HG03520 (cell line): ENCODE measurements at regions not wholly inside any gene's neighbourhood (a gene's known extent, or its start where the extent isn't known, plus 50 kb on each side); places are given as distances from the start of the nearest gene placed in this dataset.
"Not testable (repeated sequence)": the region's sequence is repeated elsewhere in the genome, so short reads cannot be mapped to it uniquely, and the experiment has no call there.

Experiments
- ATAC-seq: cut with Tn5 transposase; IDR thresholded peaks from one replicate; pipeline ENCODE4 v1.9.1; 2021; ENCODE audit warnings: mild to moderate bottlenecking, moderate library complexity; ENCODE audit not compliant: unreplicated experiment

GRCh38 chr15:58355382-58355971 is 76.3 kb upstream of the LIPC start:
- ATAC-seq, result no peak

DNA sequence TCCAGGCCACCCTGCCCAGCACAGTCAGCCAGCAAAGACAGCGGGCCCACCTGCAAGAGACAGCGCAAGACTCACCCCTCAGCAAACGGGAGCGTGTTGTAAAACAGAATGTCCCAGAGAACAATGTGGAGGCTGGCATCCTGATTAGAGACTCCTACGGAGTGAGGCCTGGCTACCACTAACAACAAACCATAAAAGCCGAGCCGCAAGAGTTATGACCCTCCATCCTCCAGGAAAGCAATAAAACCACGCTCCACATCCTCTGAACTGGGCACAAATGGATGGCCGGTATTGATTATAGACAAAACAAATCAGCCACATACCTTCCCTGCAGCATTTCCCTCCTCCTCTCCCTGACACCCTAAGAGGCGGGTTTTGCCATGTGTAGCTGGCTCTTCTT is 75.8 kb upstream of the LIPC start:
- ATAC-seq, result no peak

DNA sequence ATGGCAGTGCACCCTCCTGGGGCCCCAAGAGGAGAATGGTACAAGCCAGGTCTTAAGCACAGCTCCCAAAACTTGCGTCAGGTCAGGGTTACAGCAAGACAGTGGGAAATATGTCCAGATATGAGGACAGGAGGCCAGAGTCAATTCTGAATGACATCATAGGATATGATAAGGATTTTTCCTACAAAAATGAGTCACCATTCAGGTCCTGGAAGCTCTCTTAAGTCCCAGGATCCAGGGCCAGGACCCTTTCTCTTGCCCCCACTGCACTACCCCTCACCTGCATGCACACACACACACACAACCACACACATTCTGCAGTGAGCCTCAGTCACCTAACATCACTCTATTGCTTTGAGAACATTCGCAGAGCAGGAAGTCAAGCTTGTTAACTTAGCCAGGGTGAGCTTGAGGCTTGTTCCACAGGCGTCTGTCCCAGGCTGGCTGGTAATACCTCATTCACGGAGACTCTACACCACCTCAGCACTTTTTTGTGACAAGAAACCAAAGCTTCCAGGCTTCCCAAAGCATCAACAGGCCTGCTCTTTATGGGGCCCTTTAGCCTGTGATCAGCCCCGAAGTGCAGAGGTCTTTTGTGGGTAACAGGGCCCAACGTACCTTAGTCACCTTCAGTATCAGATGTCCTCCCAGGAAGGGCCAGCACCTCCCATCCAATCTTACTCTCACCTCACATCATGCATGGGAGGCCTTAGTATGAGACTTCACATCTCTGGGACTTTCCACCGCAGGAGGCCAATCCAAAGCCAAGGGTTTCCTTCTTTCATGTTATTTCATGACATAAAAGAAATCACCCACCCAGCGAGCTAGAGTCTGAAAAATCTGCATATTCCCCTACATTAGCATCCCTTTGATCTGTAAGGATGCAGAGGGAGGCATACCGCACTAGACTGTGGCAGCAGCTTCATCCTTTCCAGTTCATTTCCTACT is 74.0 kb upstream of the LIPC start:
- ATAC-seq, result no peak

DNA sequence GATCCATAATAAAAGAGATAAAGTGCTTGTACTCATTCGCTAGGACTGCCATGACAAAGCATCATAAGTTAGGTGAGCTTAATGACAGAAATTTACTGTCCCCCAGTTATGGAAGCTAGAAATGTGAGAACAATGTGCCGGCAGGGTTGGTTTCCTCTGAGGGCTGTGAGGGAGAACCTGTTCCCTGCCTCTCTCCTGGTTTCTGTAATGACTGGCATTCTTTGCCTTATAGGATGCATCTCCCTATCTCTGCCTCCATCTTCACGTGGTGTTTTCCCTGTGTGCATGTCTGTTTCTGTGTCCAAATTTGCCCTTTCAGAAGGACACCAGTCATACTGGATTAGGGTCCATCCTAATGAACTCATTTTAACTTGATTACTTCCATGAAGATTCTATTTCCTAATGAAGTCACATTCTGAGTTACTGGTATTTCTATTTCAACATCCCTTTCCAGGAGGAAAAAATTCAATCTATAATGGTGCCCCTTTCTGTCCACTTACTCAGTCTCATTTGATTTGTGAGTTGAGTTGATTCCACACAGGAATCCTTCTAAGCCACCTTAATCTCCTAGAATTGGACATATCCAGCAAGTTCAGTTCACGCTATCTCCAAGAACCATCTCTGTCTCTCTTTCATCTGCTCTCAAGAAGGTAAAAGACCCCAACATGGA is 71.2 kb upstream of the LIPC start:
- no peak for ATAC-seq

DNA sequence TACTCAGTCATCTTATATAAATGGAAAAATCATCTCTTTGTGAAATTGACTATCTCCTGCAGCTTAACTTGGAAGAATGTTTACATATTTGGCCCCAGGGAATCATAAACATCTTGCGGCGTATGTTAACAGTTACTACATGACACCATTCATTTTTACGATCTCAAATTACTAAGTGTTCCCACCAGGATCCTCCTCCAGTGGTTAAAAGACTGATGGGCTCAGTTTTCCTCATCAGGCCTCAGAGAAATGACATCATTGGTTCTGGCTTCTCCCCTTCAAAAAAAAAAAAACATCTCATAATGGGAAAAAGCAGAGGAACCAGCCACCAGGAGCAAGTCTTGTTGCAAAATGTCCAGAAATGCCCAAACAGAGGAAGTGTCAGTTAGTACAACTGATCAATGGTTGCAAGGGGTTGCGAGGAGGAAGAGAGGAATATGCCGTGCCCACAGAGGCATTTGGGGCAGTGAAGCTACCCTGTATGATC is 70.5 kb upstream of the LIPC start:
- ATAC-seq, result no peak

- ATAC-seq, result no peak
These were observed 69.4 kb upstream of the LIPC start for GRCh38 chr15:58362262-58362922.

GRCh38 chr15:58363118-58363517 is 68.7 kb upstream of the LIPC start:
- ATAC-seq, result not testable (repeated sequence)

DNA sequence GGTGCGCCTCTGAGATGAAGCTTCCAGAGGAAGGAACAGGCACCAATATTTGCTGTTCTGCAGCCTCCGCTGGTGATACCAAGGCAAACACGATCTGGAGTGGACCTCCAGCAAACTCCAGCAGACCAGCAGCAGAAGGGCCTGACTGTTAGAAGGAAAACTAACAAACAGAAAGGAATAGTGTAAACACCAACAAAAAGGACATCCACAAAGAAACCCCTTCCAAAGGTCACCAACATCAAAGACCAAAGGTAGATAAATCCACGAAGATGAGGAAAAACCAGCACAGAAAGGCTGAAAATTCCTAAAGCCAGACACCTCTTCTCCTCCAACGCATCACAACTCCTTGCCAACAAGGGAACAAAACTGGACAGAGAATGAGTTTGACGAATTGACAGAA is 68.1 kb upstream of the LIPC start:
- not testable (repeated sequence) for ATAC-seq

DNA sequence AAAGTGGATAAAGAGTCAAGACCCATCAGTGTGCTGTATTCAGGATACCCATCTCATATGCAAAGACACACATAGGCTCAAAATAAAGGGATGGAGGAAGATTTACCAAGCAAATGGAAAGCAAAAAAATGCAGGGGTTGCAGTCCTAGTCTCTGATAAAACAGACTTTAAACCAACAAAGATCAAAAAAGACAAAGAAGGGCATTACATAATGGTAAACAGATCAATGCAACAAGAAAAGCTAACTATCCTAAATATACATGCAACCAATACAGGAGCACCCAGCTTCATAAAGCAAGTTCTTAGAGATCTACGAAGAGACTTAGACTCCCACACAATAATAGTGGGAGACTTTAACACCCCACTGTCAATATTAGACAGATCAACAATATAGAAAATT is 66.7 kb upstream of the LIPC start:
- ATAC-seq, result not testable (repeated sequence)

- no peak for ATAC-seq
These were observed 62.5 kb upstream of the LIPC start for GRCh38 chr15:58369261-58369701.

GRCh38 chr15:58369956-58370355 is 61.8 kb upstream of the LIPC start:
- ATAC-seq, result no peak

DNA sequence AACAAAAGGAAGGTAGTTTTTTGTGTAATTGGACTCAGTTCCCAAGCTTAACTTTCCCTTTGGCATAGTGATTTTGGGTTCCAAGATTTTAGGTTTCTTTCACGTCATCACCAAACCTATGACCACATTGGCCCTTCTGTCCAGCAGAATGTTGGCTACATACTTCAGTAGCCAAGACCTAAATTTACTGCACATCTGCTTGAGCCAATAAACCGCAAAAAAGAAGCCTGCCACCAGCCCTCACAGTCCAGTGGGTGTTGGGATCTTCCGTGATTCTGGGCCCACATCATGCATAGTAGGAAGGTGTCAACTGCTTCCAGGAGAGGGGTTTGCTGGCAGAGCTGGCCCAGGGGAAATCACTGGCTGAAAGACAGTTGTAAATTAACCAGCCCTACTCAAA is 57.6 kb upstream of the LIPC start:
- no peak for ATAC-seq

DNA sequence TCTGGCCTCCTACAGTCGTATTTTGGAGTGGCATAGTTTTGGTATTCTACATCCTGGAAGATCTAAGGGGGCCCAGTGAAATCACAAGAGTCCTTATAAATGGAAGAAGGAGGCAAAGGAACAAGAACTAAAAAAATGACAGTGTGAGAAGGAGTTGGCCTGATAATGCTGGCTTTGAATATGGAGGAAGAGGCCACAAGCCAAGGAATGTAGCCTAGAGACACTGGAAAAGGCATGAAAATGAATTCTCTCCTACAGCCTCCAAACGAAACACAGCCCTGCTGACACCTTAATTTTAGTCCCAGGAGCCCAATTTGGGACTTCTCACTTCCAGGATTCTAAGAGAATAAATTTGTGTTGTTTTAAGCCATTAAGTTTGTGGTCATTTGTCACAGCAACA is 54.6 kb upstream of the LIPC start:
- no peak for ATAC-seq

- ATAC-seq, result no peak
These were observed 53.3 kb upstream of the LIPC start for GRCh38 chr15:58378241-58379085.

DNA sequence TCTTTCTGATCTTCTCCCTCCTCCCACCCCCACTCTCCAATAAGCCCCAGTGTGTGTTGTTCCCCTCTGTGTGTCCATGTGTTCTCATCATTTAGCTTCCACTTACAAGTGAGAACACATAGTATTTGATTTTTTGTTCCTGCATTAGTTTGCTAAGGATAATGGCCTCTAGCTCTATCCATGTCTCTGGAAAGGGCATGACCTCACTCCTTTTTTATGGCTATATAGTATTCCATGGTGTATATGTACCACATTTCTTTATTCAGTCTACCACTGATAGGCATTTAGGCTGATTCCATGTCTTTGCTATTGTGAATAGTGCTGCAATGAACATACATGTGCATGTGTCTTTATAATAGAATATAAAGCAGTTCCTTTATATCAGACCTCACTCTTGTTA is 52.3 kb upstream of the LIPC start:
- ATAC-seq, result not testable (repeated sequence)

DNA sequence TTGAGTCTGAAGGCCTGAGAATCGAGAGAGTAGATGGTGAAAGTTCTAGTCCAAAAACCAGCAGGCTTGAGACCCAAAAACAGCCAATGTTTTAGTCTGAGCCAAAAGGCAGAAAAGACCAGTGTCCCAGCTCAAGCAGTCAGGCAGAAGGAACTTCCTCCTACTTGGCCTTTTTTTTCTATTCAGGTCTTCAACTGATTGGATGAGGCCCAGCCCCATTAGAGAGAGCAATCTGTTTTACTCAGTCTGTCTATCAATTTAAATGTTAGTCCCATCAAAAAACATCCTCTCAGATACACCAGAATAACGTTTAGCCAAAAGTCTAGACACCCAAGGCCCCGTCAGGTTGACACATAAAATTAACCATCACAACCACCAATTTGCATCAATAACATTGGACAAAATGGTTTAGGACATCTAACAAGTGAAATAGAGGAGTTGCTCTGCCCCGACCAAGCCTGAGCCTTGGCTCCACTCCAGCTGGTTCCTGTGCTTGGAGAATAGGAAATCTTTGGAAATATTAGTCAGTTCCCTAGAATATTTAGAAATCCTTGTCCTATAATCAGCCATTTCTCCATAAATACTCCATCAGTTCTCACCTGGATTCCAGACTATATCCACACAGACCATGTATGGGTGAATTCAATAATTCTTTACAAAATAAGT is 51.4 kb upstream of the LIPC start:
- no peak for ATAC-seq

DNA sequence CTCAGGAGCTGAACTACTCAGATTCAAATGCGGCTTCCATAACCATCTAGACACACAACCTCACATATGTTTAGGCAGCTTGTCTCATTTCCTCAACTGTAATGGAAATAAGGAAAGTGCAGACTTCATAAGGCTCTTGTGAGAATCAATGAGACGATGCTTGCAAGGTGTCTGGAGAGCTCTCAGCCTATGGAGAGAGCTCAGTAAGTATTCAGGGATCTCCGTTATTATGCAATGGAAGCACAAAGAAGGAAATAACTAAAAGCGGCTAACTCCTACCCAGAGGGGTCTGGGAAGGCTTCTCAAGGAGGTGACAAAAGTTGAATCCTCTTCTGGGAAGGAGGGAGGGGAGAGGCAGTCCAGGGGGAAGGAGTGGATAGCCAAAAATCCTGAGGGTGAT is 50.1 kb upstream of the LIPC start:
- no peak for ATAC-seq
